22Rv1 (cell line): ENCODE measurements at regions not wholly inside any gene's neighbourhood (a gene's known extent, or its start where the extent isn't known, plus 50 kb on each side); places are given as distances from the start of the nearest gene placed in this dataset.
"Not testable (repeated sequence)": the region's sequence is repeated elsewhere in the genome, so short reads cannot be mapped to it uniquely, and the experiment has no call there.

Experiments used
- H3K27ac ChIP-seq: fragments of 450-650 bp; 2 replicates; pipeline ENCODE4 v1.5.1; 2017
- CTCF ChIP-seq: fragments of 450-650 bp; IDR thresholded peaks from 2 replicates; pipeline ENCODE4 v1.5.1; 2017; ENCODE audit warnings: mild to moderate bottlenecking
- ZFX ChIP-seq: fragments of 450-650 bp; IDR thresholded peaks from 2 replicates; pipeline ENCODE4 v1.6.1; 2017; ENCODE audit warnings: antibody characterized with exemption, borderline replicate concordance

DNA sequence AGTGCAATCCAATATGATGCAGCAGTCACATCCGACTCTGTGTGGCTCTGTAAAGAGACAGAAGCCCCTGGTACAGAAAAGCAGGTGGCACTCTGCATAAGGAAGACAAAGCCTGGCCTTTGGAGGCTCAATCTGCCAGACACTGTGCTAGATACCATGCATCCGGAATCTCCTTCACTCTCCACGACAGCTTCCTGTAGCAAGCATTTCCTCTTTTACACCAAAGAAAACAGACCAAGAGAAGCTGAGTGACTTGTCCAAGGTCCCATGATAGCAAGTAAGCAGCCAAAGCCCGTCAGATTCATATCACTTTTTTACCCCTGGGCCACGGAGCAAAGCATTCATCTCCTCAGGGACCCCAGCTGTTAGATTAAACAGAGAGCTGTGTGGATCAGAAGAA lies 64.2 kb upstream of the SMIM23 start:
- no peak overlapping the region for H3K27ac ChIP-seq
- TF ChIP-seq ZFX (no peak), CTCF (no peak)

DNA sequence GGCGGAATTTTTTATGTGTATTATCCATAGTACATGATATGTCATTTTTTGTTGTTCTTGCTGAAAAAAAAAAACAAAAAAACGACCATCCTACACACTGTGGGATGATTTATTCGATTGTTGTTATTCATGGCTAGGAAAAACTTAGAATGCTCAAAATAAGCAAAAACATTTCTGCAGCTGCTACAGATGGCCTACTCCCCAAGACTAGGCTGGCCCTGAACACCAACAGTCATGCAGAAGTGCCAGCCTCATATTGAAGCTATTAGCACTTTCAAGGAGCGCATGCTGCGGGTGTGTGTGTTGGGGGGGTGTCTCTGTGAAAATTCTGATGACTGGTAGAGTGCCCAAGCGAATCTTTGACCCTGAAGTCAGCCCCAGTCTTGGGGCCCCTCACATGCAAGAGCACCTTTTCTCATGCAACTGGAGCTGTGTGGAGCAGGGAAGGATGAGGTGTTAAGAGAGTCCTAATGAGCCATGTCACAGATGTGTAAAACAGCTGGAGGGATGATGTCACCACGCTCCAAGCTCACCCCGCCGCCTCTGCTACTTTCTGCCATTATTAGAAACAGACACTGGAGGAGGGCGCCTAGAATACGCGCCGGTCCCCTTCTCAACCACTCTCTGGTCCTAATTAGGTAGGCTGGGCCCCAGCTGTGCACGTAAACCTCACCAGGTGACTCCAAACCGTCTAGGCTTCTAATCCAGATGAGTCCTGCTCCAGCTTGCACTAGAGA lies 61.0 kb upstream of the SMIM23 start:
- TF ChIP-seq ZFX (no peak), CTCF (no peak)

GRCh38 chr5:171725205-171725601 lies 60.4 kb upstream of the SMIM23 start:
- no peak for TF ChIP-seq ZFX
- TF ChIP-seq CTCF, result no peak
- H3K27ac ChIP-seq, result no peak overlapping the region

More for the DNA sequence above, 61.0 kb upstream of the SMIM23 start:
- H3K27ac ChIP-seq, result no peak overlapping the region

GRCh38 chr5:171726819-171727218 lies 58.8 kb upstream of the SMIM23 start:
- not testable (repeated sequence) for H3K27ac ChIP-seq

- no peak for TF ChIP-seq ZFX
- TF ChIP-seq CTCF, result no peak
- no peak overlapping the region for H3K27ac ChIP-seq
Measured at GRCh38 chr5:171728686-171729085, 56.9 kb upstream of the SMIM23 start.
